Transverse colon (tissue), 4 donors: ENCODE measurements at regions not wholly inside any gene's neighbourhood (a gene's known extent, or its start where the extent isn't known, plus 50 kb on each side); places are given as distances from the start of the nearest gene placed in this dataset.

Experiments used
- CTCF ChIP-seq, 5 experiments: fragments of 200-600 bp in 3 of 5; fragments of 450-650 bp in 2 of 5; sonication (generic) in 3 of 5; IDR thresholded peaks; 1 replicate in 2 of 5; 2 replicates in 3 of 5; pipeline ENCODE4 v1.5.1; 2016 to 2017; ENCODE audit warnings: antibody characterized with exemption in 5 of 5, inconsistent platforms in 3 of 5, mild to moderate bottlenecking in 2 of 5, moderate library complexity in 1 of 5
- EP300 ChIP-seq: sonication (generic); formaldehyde crosslinking; IDR thresholded peaks from one replicate; pipeline ENCODE4 v1.6.1; 2017; ENCODE audit warnings: antibody characterized with exemption, low read depth
- POLR2A ChIP-seq: fragments of 450-650 bp; IDR thresholded peaks from one replicate; pipeline ENCODE4 v1.6.1; 2016; ENCODE audit warnings: antibody characterized with exemption, mild to moderate bottlenecking, moderate library complexity
- POLR2AphosphoS5 ChIP-seq, 3 donors: sonication (generic); formaldehyde crosslinking; IDR thresholded peaks; one replicate each; pipeline ENCODE4 v1.6.1; 2016; ENCODE audit warnings: antibody characterized with exemption in 3 of 3

GRCh38 chr14:45709541-45709940 lies 456.5 kb upstream of the MIS18BP1 start:
- TF ChIP-seq POLR2A, result no peak
- no peak for TF ChIP-seq CTCF (IDR thresholded peaks at IDR 0.05)
- TF ChIP-seq POLR2AphosphoS5 (IDR thresholded peaks at IDR 0.05), result no peak
- TF ChIP-seq EP300, result no peak
